Activated CD4-positive, alpha-beta T cell treated with anti-CD3 and anti-CD28 coated beads, Interleukin-10, Interleukin-2, amounts not matched to agents 100 ng/mL and 50 ng/mL, durations not matched to agents 16 hours and 8 hours (primary cell): ENCODE measurements at regions not wholly inside any gene's neighbourhood (a gene's known extent, or its start where the extent isn't known, plus 50 kb on each side); places are given as distances from the start of the nearest gene placed in this dataset.

ENCODE experiments used
- DNase-seq: peaks from one replicate; pipeline ENCODE4 v3.0.0-alpha.2; 2020

- no peak for DNase-seq
Observed at GRCh38 chr4:183852910-183853547, 52.1 kb upstream of the STOX2 start.

GRCh38 chr4:183853548-183853940 is 51.6 kb upstream of the STOX2 start:
- DNase-seq: no peak
